ENCODE measurements at regions not wholly inside any gene's neighbourhood (a gene's known extent, or its start where the extent isn't known, plus 50 kb on each side); places are given as distances from the start of the nearest gene placed in this dataset.

DNA sequence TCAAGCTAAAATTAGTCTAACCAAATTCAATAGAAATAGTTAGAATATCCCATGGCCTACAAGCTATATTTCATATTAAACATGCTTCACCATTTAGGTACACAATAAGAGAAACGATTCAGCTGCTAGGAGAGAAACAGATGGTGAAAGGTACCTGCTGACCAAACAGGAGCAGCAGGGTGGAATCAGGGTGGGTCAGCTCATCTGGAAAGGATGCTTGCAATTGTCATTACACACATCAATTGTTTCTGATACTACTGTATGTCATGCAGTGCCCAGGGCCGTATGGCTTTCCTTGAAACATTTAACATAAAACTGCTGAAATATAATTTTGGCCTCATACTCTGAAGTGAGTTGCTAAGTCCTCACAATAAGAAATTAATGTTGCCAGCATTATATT lies 776.0 kb downstream of the DACH1 start:
- H3K79me2 ChIP-seq (ENCODE audit: insufficient read depth, low read length), result no peaks in the 10 kb centered on the region
- H3K9me3 ChIP-seq (ENCODE audit: insufficient read depth, low read length), result 0 out of 2 replicates have a peak, but pooled peaks cover 8% of the 10 kb centered on the region
- H2AFZ ChIP-seq (ENCODE audit: low read depth, low read length, severe bottlenecking), result no peak overlapping the region
- H3K27ac ChIP-seq (ENCODE audit: low read depth, low read length), result no peak overlapping the region
- H3K4me2 ChIP-seq (ENCODE audit: low read depth, low read length, poor library complexity, severe bottlenecking), result no peak overlapping the region
- H3K36me3 ChIP-seq (ENCODE audit: low read length), result no peaks in the 10 kb centered on the region
- H3K27me3 ChIP-seq (ENCODE audit: low read length), result no peaks in the 10 kb centered on the region
- H3K9me2 ChIP-seq (replicated peaks; ENCODE audit: insufficient read depth, low read length), result no peaks in the 10 kb centered on the region
- TF ChIP-seq EZH2phosphoT487 (conservative IDR thresholded peaks at IDR 0.05; ENCODE audit: low read length) (no peak), CTCF (IDR thresholded peaks at IDR 0.05; ENCODE audit: insufficient read depth, low read length, poor library complexity, severe bottlenecking) (no peak)
- H3K4me3 ChIP-seq (ENCODE audit: insufficient read depth, low read length, poor library complexity, severe bottlenecking), result no peak overlapping the region
- no peaks in the 10 kb centered on the region for H3F3A ChIP-seq (ENCODE audit: insufficient read depth)
- no peaks in the 10 kb centered on the region for H4K20me1 ChIP-seq (ENCODE audit: low read depth, low read length)
- no peak overlapping the region for H3K9ac ChIP-seq (ENCODE audit: low read length)

- no peaks in the 10 kb centered on the region for H3K9me3 ChIP-seq (ENCODE audit: insufficient read depth, low read length)
Measured at GRCh38 chr13:71089056-71089455, 777.9 kb downstream of the DACH1 start.

DNA sequence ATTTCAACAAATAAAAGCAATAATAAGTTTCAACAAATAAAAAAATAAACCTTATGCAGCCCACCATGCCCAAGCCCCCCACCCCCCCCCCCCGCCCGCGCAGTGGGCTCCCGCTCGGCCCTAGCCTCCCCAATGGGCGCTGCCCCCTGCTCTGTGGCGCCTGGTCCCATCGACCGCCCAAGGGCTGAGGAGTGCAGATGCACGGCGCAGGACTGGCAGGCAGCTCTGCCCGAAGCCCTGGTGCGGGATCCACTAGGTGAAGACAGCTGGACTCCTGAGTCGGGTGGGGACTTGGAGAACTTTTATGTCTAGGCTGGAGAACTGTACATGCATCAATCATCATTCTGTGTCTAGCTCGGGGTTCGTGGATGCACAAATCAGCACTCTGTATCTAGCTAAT lies 779.6 kb downstream of the DACH1 start:
- H3K9ac ChIP-seq (ENCODE audit: low read length), result no peak overlapping the region
- no peak overlapping the region for H3K27ac ChIP-seq (ENCODE audit: low read depth, low read length)

More at GRCh38 chr13:71089056-71089455, 777.9 kb downstream of the DACH1 start:
- H3K27me3 ChIP-seq (ENCODE audit: low read length), result no peaks in the 10 kb centered on the region
- TF ChIP-seq EZH2phosphoT487 (conservative IDR thresholded peaks at IDR 0.05; ENCODE audit: low read length) (no peak), CTCF (IDR thresholded peaks at IDR 0.05; ENCODE audit: insufficient read depth, low read length, poor library complexity, severe bottlenecking) (no peak)
- H3K36me3 ChIP-seq (ENCODE audit: low read length), result no peaks in the 10 kb centered on the region
- no peaks in the 10 kb centered on the region for H3F3A ChIP-seq (ENCODE audit: insufficient read depth)
- no peak overlapping the region for H3K4me2 ChIP-seq (ENCODE audit: low read depth, low read length, poor library complexity, severe bottlenecking)
- H3K9me2 ChIP-seq (replicated peaks; ENCODE audit: insufficient read depth, low read length), result no peaks in the 10 kb centered on the region
- no peak overlapping the region for H3K4me3 ChIP-seq (ENCODE audit: insufficient read depth, low read length, poor library complexity, severe bottlenecking)
- H4K20me1 ChIP-seq (ENCODE audit: low read depth, low read length), result no peaks in the 10 kb centered on the region
- no peak overlapping the region for H2AFZ ChIP-seq (ENCODE audit: low read depth, low read length, severe bottlenecking)
- H3K79me2 ChIP-seq (ENCODE audit: insufficient read depth, low read length), result no peaks in the 10 kb centered on the region
- H3K27ac ChIP-seq (ENCODE audit: low read depth, low read length), result no peak overlapping the region
- H3K9ac ChIP-seq (ENCODE audit: low read length), result no peak overlapping the region

More for the DNA sequence above, 779.6 kb downstream of the DACH1 start:
- H3K4me2 ChIP-seq (ENCODE audit: low read depth, low read length, poor library complexity, severe bottlenecking), result no peak overlapping the region
- no peaks in the 10 kb centered on the region for H3K27me3 ChIP-seq (ENCODE audit: low read length)
- no peak overlapping the region for H3K4me3 ChIP-seq (ENCODE audit: insufficient read depth, low read length, poor library complexity, severe bottlenecking)
- no peaks in the 10 kb centered on the region for H3K79me2 ChIP-seq (ENCODE audit: insufficient read depth, low read length)
- H3F3A ChIP-seq (ENCODE audit: insufficient read depth), result no peaks in the 10 kb centered on the region
- no peak for TF ChIP-seq CTCF (IDR thresholded peaks at IDR 0.05; ENCODE audit: insufficient read depth, low read length, poor library complexity, severe bottlenecking)
- TF ChIP-seq EZH2phosphoT487 (conservative IDR thresholded peaks at IDR 0.05; ENCODE audit: low read length), result no peak
- H4K20me1 ChIP-seq (ENCODE audit: low read depth, low read length), result no peaks in the 10 kb centered on the region
- no peaks in the 10 kb centered on the region for H3K9me2 ChIP-seq (replicated peaks; ENCODE audit: insufficient read depth, low read length)
- H3K9me3 ChIP-seq (ENCODE audit: insufficient read depth, low read length), result no peaks in the 10 kb centered on the region
- H3K36me3 ChIP-seq (ENCODE audit: low read length), result no peaks in the 10 kb centered on the region
- no peak overlapping the region for H2AFZ ChIP-seq (ENCODE audit: low read depth, low read length, severe bottlenecking)
